Pancreas (tissue), 10 donors: ENCODE measurements at regions not wholly inside any gene's neighbourhood (a gene's known extent, or its start where the extent isn't known, plus 50 kb on each side); places are given as distances from the start of the nearest gene placed in this dataset.

Experiments used
- ATAC-seq, 4 donors: fragments of 200-7000 bp; cut with Tn5 transposase; one replicate each; pipeline versions ENCODE4 v1.8.0 to v1.9.1; 2020; ENCODE audit warnings: mild to moderate bottlenecking in 4 of 4, moderate library complexity in 4 of 4
- DNase-seq, 6 donors: peaks; one replicate each; pipeline ENCODE4 v3.0.0-alpha.2; 2020
- FAIRE-seq: peaks from 2 replicates; lab custom pipeline; 2012; peaks lifted over from hg19 to GRCh38; lab: Jason Lieb, UNC
- H3K27ac ChIP-seq, 4 donors: fragments of 200-600 bp; sonication (generic); 1 replicate in 3 of 4; 2 replicates in 1 of 4; pipeline versions ENCODE4 v1.5.0 to v1.8.0; 2020
- H3K27me3 ChIP-seq, 4 donors: fragments of 200-600 bp; one replicate each; pipeline ENCODE4 v1.8.0; 2021
- H3K36me3 ChIP-seq, 3 donors: fragments of 200-600 bp; sonication (generic) in 1 of 3; one replicate each; pipeline versions ENCODE4 v1.5.0 to v1.8.0; 2020 to 2021
- H3K4me1 ChIP-seq, 3 donors: fragments of 200-600 bp; one replicate each; pipeline ENCODE4 v1.8.0; 2021
- H3K4me3 ChIP-seq, 4 donors: fragments of 200-600 bp; sonication (generic) in 2 of 4; one replicate each; pipeline versions ENCODE4 v1.5.0 to v1.8.0; 2020 to 2021
- H3K9me3 ChIP-seq, 4 donors: fragments of 200-600 bp; one replicate each; pipeline ENCODE4 v1.8.0; 2021
- CTCF ChIP-seq, 4 donors: fragments of 200-600 bp; sonication (generic) in 3 of 4; IDR thresholded peaks; one replicate each; pipeline versions ENCODE4 v1.5.0 to v1.8.0; 2021; ENCODE audit warnings: antibody characterized with exemption in 4 of 4
- WGBS, 2 donors: extraction: QIAGEN DNeasy Blood & Tissue Kit; methylation state at CpG; one replicate each; pipeline ENCODE4 v1.1.7; 2013; 5-methylcytosine and 5-hydroxymethylcytosine counted together
- intact Hi-C, 3 donors: fragments of 100-400 bp; cut with DNase I; formaldehyde crosslinking; loops; one replicate each; pipeline versions ENCODE4 v1.11.1 to v1.14.2; 2022
- donor health status: healthy with polysubstance abuse.
- donor health status: DM: no; HTN: no; CAD: no; lungs with moderate emphysema.
- donor health status: DM: no; HTN: no; CAD: no.
- donor health status: control.
- donor health status: control.
- donor health status: Bipolar disorder and iron deficiency.
- donor health status: DM: yes; HTN: yes; CAD: no.
- donor health status: DM: no; HTN: no; CAD: no.
- donor health status: DM: no; HTN: no; CAD: no.
- donor health status: DM: yes; HTN: yes; CAD: no.

GRCh38 chr7:84848219-84848973 lies 338.5 kb downstream of the SEMA3D start:
- intact Hi-C loops: no loop called here
- Histone ChIP-seq H3K9me3 (no peaks in the 10 kb centered on the region), H3K27ac (no peak overlapping the region), H3K4me1 (no peaks in the 10 kb centered on the region), H3K4me3 (no peak overlapping the region), H3K27me3 (no peaks in the 10 kb centered on the region), H3K36me3 (no peaks in the 10 kb centered on the region)
- TF ChIP-seq CTCF (IDR thresholded peaks at IDR 0.05): no peak
- FAIRE-seq: no peak
- ATAC-seq: no peak
- no peak for DNase-seq

- 27 to 31% methylated on average over 3 of the region's 3 CpGs for WGBS, 2 donors
- Histone ChIP-seq H3K4me1 (no peaks in the 10 kb centered on the region), H3K9me3 (no peaks in the 10 kb centered on the region), H3K27me3 (no peaks in the 10 kb centered on the region), H3K27ac (no peak overlapping the region), H3K36me3 (no peaks in the 10 kb centered on the region), H3K4me3 (no peak overlapping the region)
- ATAC-seq: no peak
- intact Hi-C loops: no loop called here
- no peak for DNase-seq
- FAIRE-seq: no peak
- TF ChIP-seq CTCF (IDR thresholded peaks at IDR 0.05): no peak
Observed at GRCh38 chr7:84847790-84848189, 339.1 kb downstream of the SEMA3D start.

- Histone ChIP-seq H3K9me3 (no peaks in the 10 kb centered on the region), H3K36me3 (no peaks in the 10 kb centered on the region), H3K27me3 (no peaks in the 10 kb centered on the region), H3K4me3 (no peak overlapping the region), H3K27ac (no peak overlapping the region), H3K4me1 (no peaks in the 10 kb centered on the region)
- TF ChIP-seq CTCF (IDR thresholded peaks at IDR 0.05): no peak
- FAIRE-seq: no peak
- WGBS, 2 donors: 38 to 48% methylated on average over 1 of the region's 1 CpG
- intact Hi-C loops: no loop called here
- ATAC-seq: no peak
- DNase-seq: no peak
Observed at GRCh38 chr7:84847038-84847437, 339.8 kb downstream of the SEMA3D start.

- no peaks in the 10 kb centered on the region for H3K4me1 ChIP-seq
- intact Hi-C loops: no loop called here
- no peaks in the 10 kb centered on the region for H3K9me3 ChIP-seq
- DNase-seq (no peak), FAIRE-seq (no peak), ATAC-seq (no peak)
- TF ChIP-seq CTCF (IDR thresholded peaks at IDR 0.05): no peak
- 52 to 73% methylated on average over 3 of the region's 3 CpGs for WGBS, 2 donors
- no peak overlapping the region for H3K27ac ChIP-seq
- H3K4me3 ChIP-seq: no peak overlapping the region
- H3K36me3 ChIP-seq: no peaks in the 10 kb centered on the region
- H3K27me3 ChIP-seq: no peaks in the 10 kb centered on the region
Observed at GRCh38 chr7:84845971-84846370, 340.9 kb downstream of the SEMA3D start.

- Histone ChIP-seq H3K36me3 (no peaks in the 10 kb centered on the region), H3K27ac (no peak overlapping the region), H3K9me3 (no peaks in the 10 kb centered on the region), H3K27me3 (no peaks in the 10 kb centered on the region), H3K4me3 (no peak overlapping the region), H3K4me1 (no peaks in the 10 kb centered on the region)
- TF ChIP-seq CTCF (IDR thresholded peaks at IDR 0.05): no peak
- 39 to 78% methylated on average over 1 of the region's 1 CpG for WGBS, 2 donors
- FAIRE-seq (no peak), DNase-seq (no peak), ATAC-seq (no peak)
- intact Hi-C loops: no loop called here
Observed at GRCh38 chr7:84844771-84845170, 342.1 kb downstream of the SEMA3D start.
